GM13977 (cell line): ENCODE measurements at regions not wholly inside any gene's neighbourhood (a gene's known extent, or its start where the extent isn't known, plus 50 kb on each side); places are given as distances from the start of the nearest gene placed in this dataset.

Experiments used
- DNase-seq: peaks from one replicate; pipeline ENCODE4 v3.0.0; 2012; ENCODE audit warnings: low spot score
- CTCF ChIP-seq: IDR thresholded peaks from 2 replicates; pipeline ENCODE4 v1.5.1; 2012; ENCODE audit warnings: mild to moderate bottlenecking, control low read depth; ENCODE audit not compliant: insufficient read depth; ENCODE audit errors: extremely low read depth, missing control alignments
- in situ Hi-C: fragments of 300-500 bp; cut with MboI; formaldehyde crosslinking; loops from one replicate; pipeline ENCODE4 v1.12.0; 2022; ENCODE audit warnings: low sequenced_read_pairs, low pct_unique_long_range_greater_than_20kb, mixed read lengths, inconsistent platforms; ENCODE audit not compliant: unreplicated experiment

- in situ Hi-C loops, result no loop called here
- no peak for DNase-seq
These were observed 334.5 kb upstream of the EMCN start for GRCh38 chr4:100852326-100852725.

GRCh38 chr4:100849319-100849718 lies 331.5 kb upstream of the EMCN start:
- in situ Hi-C loops, result no loop called here
- no peak for DNase-seq
- TF ChIP-seq CTCF, result no peak

More at GRCh38 chr4:100852326-100852725, 334.5 kb upstream of the EMCN start:
- TF ChIP-seq CTCF, result no peak

GRCh38 chr4:100848841-100849240 lies 331.0 kb upstream of the EMCN start:
- TF ChIP-seq CTCF, result peak; percentile 35
- DNase-seq, result no peak
- in situ Hi-C loops, result no loop called here

- no peak for DNase-seq
- TF ChIP-seq CTCF, result no peak
- in situ Hi-C loops, result no loop called here
These were observed 326.1 kb upstream of the EMCN start for GRCh38 chr4:100843910-100844309.

GRCh38 chr4:100842856-100843255 lies 325.0 kb upstream of the EMCN start:
- no peak for DNase-seq
- in situ Hi-C loops, result no loop called here
- no peak for TF ChIP-seq CTCF

- no peak for TF ChIP-seq CTCF
- in situ Hi-C loops, result no loop called here
- DNase-seq, result no peak
These were observed 324.1 kb upstream of the EMCN start for GRCh38 chr4:100841911-100842310.

GRCh38 chr4:100839712-100840111 lies 321.9 kb upstream of the EMCN start:
- in situ Hi-C loops, result no loop called here
- TF ChIP-seq CTCF, result no peak
- DNase-seq, result no peak
